RWPE2 (cell line): ENCODE measurements at regions not wholly inside any gene's neighbourhood (a gene's known extent, or its start where the extent isn't known, plus 50 kb on each side); places are given as distances from the start of the nearest gene placed in this dataset.

Experiments
- ATAC-seq: fragments of 200-7000 bp; cut with Tn5 transposase; 3 replicates; pipeline ENCODE4 v1.9.1; 2021; ENCODE audit warnings: low read depth
- DNase-seq: peaks from one replicate; pipeline ENCODE4 v3.0.0-alpha.2; 2020; ENCODE audit warnings: low spot score
- H3K27ac ChIP-seq: fragments of 450-650 bp; 2 replicates; pipeline ENCODE4 v1.5.1; 2017; ENCODE audit warnings: mild to moderate bottlenecking; ENCODE audit not compliant: poor library complexity, severe bottlenecking
- H3K27me3 ChIP-seq: fragments of 250-450 bp; sonication (Bioruptor Pico); 2 replicates; pipeline ENCODE4 v1.5.1; 2021; ENCODE audit warnings: mild to moderate bottlenecking, moderate library complexity; ENCODE audit not compliant: insufficient read depth, poor library complexity, severe bottlenecking
- H3K36me3 ChIP-seq: fragments of 250-450 bp; sonication (Bioruptor Pico); 2 replicates; pipeline ENCODE4 v1.5.1; 2020; ENCODE audit warnings: low read depth, mild to moderate bottlenecking, moderate library complexity
- H3K4me1 ChIP-seq: fragments of 250-450 bp; sonication (Bioruptor Pico); 2 replicates; pipeline ENCODE4 v1.5.1; 2021; ENCODE audit warnings: mild to moderate bottlenecking, moderate library complexity; ENCODE audit not compliant: insufficient read depth, poor library complexity, severe bottlenecking
- H3K4me3 ChIP-seq: fragments of 250-450 bp; sonication (Bioruptor Pico); 2 replicates; pipeline ENCODE4 v1.5.1; 2021; ENCODE audit warnings: mild to moderate bottlenecking, moderate library complexity; ENCODE audit not compliant: severe bottlenecking
- H3K9me3 ChIP-seq: fragments of 250-450 bp; sonication (Bioruptor Pico); 2 replicates; pipeline ENCODE4 v1.5.1; 2021; ENCODE audit warnings: mild to moderate bottlenecking, moderate library complexity; ENCODE audit not compliant: severe bottlenecking
- TF ChIP-seq, protein P1 (sequence below): fragments of 450-650 bp; IDR thresholded peaks from one replicate; pipeline ENCODE4 v1.5.1; 2017; ENCODE audit warnings: mild to moderate bottlenecking, moderate library complexity; ENCODE audit not compliant: poor library complexity, severe bottlenecking

GRCh38 chr13:25024175-25024574, 71.8 kb upstream of the PABPC3 start:
- Histone ChIP-seq H3K27me3 (peaks cover 6% of the 10 kb centered on the region), H3K36me3 (no peaks in the 10 kb centered on the region), H3K4me1 (no peaks in the 10 kb centered on the region), H3K9me3 (no peaks in the 10 kb centered on the region), H3K27ac (no peak overlapping the region), H3K4me3 (no peak overlapping the region)
- ATAC-seq (no peak), DNase-seq (no peak)
- TF ChIP-seq, protein P1, sequence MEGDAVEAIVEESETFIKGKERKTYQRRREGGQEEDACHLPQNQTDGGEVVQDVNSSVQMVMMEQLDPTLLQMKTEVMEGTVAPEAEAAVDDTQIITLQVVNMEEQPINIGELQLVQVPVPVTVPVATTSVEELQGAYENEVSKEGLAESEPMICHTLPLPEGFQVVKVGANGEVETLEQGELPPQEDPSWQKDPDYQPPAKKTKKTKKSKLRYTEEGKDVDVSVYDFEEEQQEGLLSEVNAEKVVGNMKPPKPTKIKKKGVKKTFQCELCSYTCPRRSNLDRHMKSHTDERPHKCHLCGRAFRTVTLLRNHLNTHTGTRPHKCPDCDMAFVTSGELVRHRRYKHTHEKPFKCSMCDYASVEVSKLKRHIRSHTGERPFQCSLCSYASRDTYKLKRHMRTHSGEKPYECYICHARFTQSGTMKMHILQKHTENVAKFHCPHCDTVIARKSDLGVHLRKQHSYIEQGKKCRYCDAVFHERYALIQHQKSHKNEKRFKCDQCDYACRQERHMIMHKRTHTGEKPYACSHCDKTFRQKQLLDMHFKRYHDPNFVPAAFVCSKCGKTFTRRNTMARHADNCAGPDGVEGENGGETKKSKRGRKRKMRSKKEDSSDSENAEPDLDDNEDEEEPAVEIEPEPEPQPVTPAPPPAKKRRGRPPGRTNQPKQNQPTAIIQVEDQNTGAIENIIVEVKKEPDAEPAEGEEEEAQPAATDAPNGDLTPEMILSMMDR = no peak

DNA sequence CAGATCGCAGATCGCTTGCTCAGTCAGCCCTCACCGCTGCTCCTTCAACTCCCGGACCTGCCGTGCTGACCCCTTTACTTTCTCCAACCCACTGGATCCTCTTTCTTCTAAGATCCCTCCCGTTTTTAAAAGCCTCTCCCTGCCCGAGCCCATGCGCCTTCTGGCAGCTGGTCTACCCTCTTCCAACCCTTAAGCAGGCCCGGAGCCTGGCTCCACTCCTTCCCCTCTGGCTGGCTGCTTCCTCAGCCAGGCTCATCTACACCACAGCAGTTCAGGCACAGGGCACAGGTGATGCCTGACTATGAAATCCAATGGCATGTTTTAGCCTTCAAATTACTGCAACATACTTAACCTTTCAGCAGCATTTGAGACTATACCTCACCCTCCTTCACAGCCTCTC, 63.8 kb upstream of the PABPC3 start:
- TF ChIP-seq, protein P1 = no peak
- ATAC-seq = no peak
- no peaks in the 10 kb centered on the region for H3K4me1 ChIP-seq
- H3K4me3 ChIP-seq = no peak overlapping the region
- no peaks in the 10 kb centered on the region for H3K36me3 ChIP-seq
- H3K27ac ChIP-seq = no peak overlapping the region
- no peaks in the 10 kb centered on the region for H3K27me3 ChIP-seq
- no peaks in the 10 kb centered on the region for H3K9me3 ChIP-seq
- no peak for DNase-seq

DNA sequence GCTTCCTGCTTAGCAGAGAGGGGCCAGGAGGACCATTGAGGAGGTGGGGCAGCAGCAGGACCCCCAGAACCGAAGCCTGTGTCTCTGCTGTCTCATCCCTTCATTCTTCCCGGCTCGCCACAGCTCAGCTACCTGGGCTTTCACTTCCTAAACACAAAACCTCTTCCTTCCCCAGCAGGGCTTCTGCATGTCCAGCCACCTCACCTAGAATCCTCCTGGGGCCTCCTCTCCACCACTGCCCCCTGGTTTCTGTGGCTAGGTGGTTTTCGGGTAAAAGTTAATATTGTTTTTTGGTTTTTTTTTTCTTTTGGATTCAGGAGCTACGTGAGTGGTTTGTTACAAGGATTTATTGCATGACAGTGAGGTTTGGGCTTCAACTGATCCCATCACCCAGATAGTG, 61.8 kb upstream of the PABPC3 start:
- ATAC-seq = no peak
- H3K36me3 ChIP-seq = no peaks in the 10 kb centered on the region
- TF ChIP-seq, protein P1 = no peak
- DNase-seq = no peak
- no peaks in the 10 kb centered on the region for H3K27me3 ChIP-seq
- H3K27ac ChIP-seq = no peak overlapping the region
- H3K9me3 ChIP-seq = no peaks in the 10 kb centered on the region
- H3K4me3 ChIP-seq = no peak overlapping the region
- H3K4me1 ChIP-seq = no peaks in the 10 kb centered on the region

- peaks cover 11% of the 10 kb centered on the region for H3K27me3 ChIP-seq
- no peaks in the 10 kb centered on the region for H3K9me3 ChIP-seq
- peak; percentile 73 for ATAC-seq
- H3K4me1 ChIP-seq = no peaks in the 10 kb centered on the region
- TF ChIP-seq, protein P1 = peak; percentile 80
- no peaks in the 10 kb centered on the region for H3K36me3 ChIP-seq
- no peak for DNase-seq
- H3K4me3 ChIP-seq = no peak overlapping the region
- H3K27ac ChIP-seq = no peak overlapping the region
Observed at GRCh38 chr13:25037057-25037813, 58.7 kb upstream of the PABPC3 start.

DNA sequence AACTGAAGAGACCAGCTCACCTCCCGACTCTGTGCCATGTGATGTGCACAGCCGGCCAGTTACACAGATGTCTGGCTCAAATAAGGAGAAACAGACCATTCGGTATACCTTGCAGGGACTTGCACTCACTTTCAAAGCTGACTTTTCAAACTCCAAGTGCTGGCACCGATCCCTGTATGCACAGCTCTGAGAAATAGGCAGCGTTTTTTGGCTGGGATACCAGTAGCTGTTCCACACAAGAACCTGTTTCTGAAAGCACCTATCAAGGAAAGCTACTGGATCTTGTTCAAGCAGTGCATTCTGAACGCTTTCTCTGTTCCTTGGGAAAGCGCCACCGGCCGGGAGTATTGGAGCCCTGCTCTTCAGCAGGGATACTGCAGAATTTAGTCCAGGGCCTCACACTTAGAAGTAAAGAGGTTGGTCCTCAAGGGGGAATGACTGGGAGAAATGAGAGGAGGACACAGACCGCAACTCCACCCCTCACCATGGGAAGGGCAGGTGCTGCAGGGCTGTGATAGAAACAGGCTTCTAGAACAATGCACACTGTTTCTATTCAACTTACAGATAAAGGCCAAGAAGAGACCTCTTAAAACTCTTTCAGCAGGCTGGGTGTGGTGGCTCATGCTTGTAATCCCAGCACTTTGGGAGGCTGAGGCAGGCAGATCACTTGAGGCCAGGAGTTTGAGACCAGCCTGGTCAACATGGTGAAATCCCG, 53.6 kb upstream of the PABPC3 start:
- Histone ChIP-seq H3K36me3 (no peaks in the 10 kb centered on the region), H3K4me3 (no peak overlapping the region), H3K4me1 (no peaks in the 10 kb centered on the region), H3K27ac (no peak overlapping the region), H3K27me3 (peaks cover 48% of the 10 kb centered on the region), H3K9me3 (no peaks in the 10 kb centered on the region)
- no peak for DNase-seq
- TF ChIP-seq, protein P1 = no peak
- ATAC-seq = no peak
